Activated naive CD4-positive, alpha-beta T cell (primary cell): ENCODE measurements at regions not wholly inside any gene's neighbourhood (a gene's known extent, or its start where the extent isn't known, plus 50 kb on each side); places are given as distances from the start of the nearest gene placed in this dataset.
"Not testable (repeated sequence)": the region's sequence is repeated elsewhere in the genome, so short reads cannot be mapped to it uniquely, and the experiment has no call there.

ENCODE experiments used
- DNase-seq, 4 experiments: peaks; one replicate each; lab custom pipeline; 2025; lab: John Stamatoyannopoulos, UW

GRCh38 chr10:2920168-2920567 is 147.2 kb upstream of the PFKP start:
- no peak for DNase-seq

DNA sequence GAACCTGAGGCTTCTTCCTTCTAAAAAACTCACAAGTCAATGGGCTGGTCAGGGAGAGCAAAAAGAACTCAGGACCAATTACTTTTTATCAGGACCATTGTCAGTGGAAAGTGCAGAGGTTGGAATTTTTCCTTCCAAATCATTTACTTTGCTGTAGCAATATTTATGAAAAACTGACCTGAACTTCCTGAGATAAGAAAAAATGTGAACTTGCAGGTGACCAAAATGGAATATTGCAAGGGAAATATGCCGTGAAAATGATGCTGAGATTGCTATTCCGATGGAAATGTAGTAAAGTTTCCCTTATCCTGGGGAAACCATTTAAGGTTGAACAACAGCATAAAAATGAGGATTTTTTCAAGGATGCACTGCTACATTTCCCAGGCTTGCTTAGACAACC is 148.3 kb upstream of the PFKP start:
- no peak for DNase-seq

GRCh38 chr10:2918489-2918888 is 148.9 kb upstream of the PFKP start:
- DNase-seq: no peak

DNA sequence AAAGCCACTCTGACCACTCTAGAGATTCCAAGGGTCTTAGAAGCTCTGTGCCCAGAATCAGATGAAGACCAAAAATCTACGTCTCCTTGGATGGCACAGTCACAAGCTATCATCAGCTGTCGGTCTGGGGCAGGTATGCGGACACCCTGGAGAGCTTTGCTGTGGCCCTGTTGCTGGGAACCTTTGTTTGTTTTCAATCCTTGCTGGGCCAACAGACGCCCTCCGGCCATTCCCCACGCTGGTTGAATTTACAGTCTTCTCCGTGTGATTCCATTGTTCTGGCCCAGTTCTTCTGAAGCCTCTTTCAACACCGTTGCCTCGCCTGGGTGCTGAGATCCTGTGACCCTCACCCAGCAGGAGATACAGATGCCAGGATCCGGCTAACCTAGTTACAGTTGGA is 149.4 kb upstream of the PFKP start:
- no peak for DNase-seq

GRCh38 chr10:2915412-2915811 is 151.9 kb upstream of the PFKP start:
- no peak for DNase-seq

DNA sequence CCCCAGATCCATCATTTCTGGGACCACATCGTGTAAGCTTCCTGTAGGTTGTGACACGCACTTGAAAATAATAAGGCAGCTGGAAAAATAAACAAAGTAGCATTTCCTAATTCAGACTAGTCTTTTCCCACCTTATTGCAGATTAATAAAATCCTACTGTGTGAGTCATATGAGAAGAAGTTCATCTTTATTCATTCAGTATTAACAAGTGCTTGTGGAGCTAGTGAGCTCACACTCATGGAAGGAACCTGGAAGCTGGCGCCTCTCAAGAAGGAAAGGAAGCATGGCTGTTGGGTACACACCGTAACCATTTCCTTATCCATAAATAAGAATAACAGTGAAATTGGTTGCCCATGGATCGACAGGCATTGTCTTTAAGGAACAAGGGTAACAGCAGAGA is 152.6 kb upstream of the PFKP start:
- DNase-seq: no peak

DNA sequence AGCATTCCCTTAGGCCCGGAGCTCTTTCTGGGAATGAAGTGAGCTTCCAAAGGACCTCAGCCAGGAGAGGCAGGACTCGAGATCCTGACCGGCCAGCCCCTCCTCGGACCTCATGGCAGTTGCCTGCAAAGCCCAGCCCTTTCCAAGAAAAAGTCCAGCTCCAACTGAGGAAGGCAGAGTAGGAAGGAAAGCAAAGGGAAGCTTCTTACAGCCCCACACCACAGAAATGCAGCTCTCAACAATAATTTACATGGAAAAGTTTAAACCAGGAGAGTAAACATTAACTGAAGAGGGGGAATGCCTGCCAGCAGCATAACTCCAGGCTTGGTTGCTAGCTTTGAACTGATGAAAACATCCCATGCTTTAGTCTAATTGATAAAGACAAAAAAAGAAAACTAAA is 153.9 kb upstream of the PFKP start:
- DNase-seq: no peak

GRCh38 chr10:2910656-2911055 is 156.7 kb upstream of the PFKP start:
- DNase-seq: no peak

DNA sequence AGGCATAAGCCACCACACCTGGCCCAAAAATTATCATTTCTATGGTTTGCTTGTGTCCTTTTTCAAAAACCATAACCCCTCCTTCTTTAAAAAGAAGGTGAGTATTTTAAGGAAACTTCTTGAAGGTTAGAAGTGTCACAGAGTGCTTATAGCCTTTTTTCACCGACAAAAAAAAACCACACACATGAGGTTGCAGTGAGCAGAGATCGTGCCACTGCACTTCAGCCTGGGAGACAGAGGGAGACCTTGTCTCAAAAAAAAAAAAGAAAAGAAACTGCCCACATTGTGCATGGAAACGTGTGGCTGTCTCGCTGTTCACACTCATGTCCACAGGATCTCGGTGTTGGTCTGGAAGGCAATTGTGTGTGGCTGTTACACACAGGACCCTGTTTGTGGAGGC is 157.4 kb upstream of the PFKP start:
- DNase-seq: no peak

DNA sequence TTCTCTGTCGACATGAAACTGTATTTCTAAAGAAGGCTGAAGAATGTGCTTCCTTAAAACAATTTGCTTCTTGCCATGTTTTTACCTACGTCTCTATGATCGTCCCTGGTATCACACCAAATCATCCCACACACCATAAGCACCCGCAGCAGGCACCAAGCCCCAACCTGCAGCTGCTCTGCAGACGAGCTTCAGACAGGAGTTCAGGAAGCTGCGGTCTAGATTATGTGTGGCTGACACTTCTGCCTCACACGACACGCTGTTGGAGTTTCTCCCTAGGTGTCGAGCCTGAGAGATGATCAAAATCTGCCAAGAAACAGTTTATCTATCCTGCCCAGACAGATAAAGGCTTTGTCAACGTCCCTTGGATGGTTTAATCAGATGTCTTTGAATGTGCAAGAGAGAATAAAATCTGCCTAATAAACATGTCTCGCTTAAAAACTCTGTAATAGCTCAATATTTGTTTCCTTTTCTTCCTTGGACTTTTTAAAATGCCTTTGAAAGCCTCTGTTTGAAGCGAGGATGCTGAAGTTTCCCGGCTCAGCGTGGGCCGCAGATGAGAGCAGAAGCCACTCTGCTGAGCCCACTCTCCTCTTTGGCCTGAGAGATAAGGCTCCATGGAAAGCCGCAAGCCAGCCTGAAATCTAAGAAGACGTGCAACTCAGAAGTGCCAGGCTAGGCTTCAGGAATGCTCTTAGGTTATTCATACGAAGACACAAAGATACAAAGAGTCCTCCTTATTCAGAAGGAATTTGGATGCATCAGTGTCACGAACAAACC is 158.3 kb upstream of the PFKP start:
- no peak for DNase-seq

DNA sequence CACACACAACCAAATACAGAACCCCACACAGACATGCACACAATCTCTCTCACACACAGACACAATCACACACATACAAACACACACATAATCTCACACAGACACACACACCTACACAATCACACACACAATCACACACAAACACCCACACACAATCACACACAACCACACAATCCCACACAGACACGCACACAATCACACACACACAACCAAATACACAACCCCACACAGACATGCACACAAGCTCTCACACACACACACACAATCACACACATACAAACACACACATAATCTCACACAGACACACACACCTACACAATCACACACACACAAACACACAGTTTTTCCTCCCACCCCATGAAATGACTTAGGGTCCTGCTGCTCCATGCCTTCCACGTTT is 160.4 kb upstream of the PFKP start:
- DNase-seq: no peak

DNA sequence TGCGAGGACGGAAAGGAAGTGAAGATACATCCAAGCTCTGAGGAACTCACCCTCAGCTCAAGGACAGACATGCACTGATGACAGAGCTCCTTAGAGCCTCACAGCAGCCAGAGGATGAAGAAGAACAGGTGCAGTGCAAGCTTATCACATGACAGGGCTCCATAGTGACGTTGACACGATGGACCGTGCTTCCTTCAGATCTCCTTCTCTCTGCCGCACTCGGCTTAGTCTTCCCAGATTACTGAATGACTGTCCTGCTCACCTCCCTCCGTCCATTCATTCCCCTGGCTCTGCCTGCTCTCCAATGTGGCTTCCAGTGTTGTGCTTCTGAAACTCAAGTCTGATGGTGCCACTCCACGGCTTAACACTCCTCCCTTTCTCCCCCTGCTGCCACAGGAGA is 161.5 kb upstream of the PFKP start:
- DNase-seq: no peak

GRCh38 chr10:2900530-2900929 is 166.8 kb upstream of the PFKP start:
- no peak for DNase-seq

- DNase-seq: no peak
Measured at GRCh38 chr10:2899246-2899951, 167.9 kb upstream of the PFKP start.

- DNase-seq: no peak
Measured at GRCh38 chr10:2898509-2898860, 168.9 kb upstream of the PFKP start.

DNA sequence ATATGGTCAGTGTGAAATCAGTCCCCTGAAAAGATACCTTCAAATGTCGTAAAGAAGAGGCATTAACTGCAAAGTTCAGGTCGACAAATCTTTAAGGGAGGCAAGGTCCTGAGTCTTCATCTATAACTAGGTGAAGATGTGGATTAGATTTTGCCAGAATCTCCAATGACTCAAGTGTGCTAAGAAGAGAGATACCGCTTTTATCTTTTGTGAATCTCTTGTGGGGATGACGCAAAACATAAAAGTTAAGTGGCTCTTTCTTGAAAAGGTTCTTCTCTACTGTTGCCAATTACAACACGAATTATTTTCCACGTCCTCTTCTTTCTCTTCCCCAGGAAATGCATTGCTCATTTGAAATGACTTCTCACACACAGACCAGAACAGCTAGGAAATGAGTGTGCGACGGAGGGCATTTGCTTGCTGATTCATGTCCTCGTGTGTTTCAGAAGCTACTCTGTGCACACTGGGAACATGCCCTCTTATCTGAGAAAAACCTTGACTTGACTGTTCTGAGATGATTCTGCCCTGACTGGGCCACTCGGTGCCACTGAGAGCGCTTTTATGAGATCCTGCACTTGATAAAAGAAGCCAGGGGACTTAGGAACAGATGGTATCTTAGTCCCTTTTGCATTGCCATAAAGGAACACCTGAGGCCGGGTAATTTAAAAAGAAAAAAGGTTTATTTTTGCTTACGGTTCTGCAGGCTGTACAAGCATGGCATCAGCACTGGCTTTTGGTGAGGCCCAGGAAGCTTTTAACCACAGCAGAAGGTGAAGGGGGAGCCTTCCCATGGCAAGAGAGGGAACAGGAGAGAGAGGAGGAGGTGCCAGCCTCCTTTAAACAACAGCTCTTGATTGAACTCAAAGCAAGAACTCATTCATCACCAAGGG is 169.5 kb upstream of the PFKP start:
- no peak for DNase-seq

DNA sequence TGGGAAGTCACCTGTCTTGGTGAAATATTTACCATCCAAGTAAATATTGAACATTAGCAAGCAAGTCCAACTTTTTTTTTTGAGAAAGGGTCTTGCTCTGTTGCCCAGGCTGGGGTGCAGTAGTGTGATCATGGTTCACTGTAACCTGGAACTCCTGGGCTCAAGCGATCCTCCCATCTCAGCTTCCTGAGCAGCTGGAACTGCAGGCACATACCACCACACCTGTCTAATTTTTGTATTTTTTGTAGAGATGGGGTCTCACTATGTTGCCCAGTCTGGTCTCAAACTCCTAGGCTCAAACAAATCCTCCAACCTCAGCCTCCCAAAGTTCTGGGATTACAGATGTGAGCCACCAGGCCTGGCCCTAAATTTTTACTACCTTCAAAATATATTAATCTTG is 171.0 kb upstream of the PFKP start:
- DNase-seq: not testable (repeated sequence)

GRCh38 chr10:2895594-2896196 is 171.7 kb upstream of the PFKP start:
- no peak for DNase-seq

GRCh38 chr10:2893991-2894390 is 173.4 kb upstream of the PFKP start:
- no peak for DNase-seq

DNA sequence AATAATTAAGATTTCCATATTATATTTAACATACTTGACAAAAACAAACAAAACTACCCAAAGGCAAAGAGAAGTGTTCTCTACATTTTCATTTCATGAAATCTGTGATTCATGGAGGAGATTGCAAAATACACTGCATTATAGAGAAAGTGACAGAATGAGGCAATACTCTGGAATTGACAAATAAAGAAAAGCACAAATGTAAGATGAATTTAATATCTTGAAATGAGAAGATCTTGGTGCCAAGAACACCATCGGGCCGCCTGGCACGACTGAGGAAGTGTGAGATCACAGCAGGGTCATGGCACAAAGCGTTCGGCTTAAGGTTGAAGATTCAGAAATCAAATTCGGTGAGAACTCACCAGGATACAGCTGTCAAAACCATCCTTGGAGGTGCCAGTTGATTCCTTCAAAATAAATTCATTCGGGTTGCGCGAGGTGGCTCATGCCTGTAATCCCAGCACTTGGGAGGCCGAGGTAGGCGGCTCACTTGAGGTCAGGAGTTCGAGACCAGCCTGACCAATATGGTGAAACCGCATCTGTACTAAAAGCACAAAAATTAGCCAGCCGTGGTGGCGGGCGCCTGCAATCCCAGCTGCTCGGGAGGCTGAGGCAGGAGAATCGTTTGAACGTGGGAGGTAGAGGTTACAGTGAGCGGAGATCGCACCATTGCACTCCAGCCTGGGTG is 174.0 kb upstream of the PFKP start:
- no peak for DNase-seq

DNA sequence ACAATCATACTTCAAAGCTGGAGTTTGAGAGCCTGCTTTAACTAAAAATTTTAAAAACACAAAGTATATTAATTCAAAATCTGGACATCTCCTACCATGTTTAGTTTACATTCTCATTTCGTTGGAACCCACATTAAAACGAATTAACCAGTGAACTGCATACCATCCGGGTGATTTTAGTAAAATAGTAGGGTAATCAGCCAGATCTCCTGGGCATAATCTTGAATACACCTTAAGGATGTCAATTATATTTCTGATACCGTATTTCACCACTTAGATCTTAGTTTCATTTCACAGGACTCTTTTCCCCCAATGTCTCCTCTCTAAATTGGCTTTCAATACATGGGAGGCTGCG is 175.6 kb upstream of the PFKP start:
- DNase-seq: no peak
